ENCODE measurements at regions not wholly inside any gene's neighbourhood (a gene's known extent, or its start where the extent isn't known, plus 50 kb on each side); places are given as distances from the start of the nearest gene placed in this dataset.

DNA sequence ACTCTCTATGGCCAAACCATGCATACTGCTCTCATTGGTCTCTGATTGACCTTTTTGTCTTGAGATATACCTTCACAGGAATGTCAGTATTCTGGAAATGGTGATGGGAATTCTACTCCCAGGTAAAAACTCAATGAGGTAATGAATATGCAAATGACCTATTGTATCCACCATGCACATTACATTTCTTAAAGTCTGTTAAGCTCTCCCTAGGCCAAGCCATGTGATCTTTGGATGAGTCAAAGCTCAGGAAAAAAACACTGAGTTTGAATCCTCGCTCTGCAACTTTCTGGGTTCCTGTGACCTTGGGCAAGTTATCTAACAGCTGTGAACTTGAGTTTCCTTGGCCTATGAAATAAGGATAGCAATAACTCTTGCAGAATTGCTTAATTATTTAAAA, 175.4 kb downstream of the PPP1R2C start:
- TF ChIP-seq, protein P1, sequence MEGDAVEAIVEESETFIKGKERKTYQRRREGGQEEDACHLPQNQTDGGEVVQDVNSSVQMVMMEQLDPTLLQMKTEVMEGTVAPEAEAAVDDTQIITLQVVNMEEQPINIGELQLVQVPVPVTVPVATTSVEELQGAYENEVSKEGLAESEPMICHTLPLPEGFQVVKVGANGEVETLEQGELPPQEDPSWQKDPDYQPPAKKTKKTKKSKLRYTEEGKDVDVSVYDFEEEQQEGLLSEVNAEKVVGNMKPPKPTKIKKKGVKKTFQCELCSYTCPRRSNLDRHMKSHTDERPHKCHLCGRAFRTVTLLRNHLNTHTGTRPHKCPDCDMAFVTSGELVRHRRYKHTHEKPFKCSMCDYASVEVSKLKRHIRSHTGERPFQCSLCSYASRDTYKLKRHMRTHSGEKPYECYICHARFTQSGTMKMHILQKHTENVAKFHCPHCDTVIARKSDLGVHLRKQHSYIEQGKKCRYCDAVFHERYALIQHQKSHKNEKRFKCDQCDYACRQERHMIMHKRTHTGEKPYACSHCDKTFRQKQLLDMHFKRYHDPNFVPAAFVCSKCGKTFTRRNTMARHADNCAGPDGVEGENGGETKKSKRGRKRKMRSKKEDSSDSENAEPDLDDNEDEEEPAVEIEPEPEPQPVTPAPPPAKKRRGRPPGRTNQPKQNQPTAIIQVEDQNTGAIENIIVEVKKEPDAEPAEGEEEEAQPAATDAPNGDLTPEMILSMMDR (optimal IDR thresholded peaks at IDR 0.05 in 1 of 3, IDR thresholded peaks at IDR 0.05 in 1 of 3, conservative IDR thresholded peaks at IDR 0.05 in 1 of 3; ENCODE audit: extremely low read depth in 1 of 3, insufficient read depth in 2 of 3, low read length in 3 of 3), result no peak
- TF ChIP-seq EZH2 (IDR thresholded peaks at IDR 0.05; ENCODE audit: low read length), result no peak

Measured in keratinocyte (primary cell).